GM23248 (cell line): ENCODE measurements at regions not wholly inside any gene's neighbourhood (a gene's known extent, or its start where the extent isn't known, plus 50 kb on each side); places are given as distances from the start of the nearest gene placed in this dataset.

ENCODE experiments used
- EZH2 ChIP-seq: fragments of 200-600 bp; sonication (generic); IDR thresholded peaks from 2 replicates; pipeline ENCODE4 v1.6.1; 2018; ENCODE audit warnings: antibody characterized with exemption, mild to moderate bottlenecking; ENCODE audit not compliant: insufficient read depth, poor library complexity, severe bottlenecking
- EZH2phosphoT487 ChIP-seq: fragments of 200-600 bp; sonication (generic); IDR thresholded peaks from 2 replicates; pipeline ENCODE4 v1.6.1; 2018; ENCODE audit warnings: antibody characterized with exemption, moderate library complexity, mild to moderate bottlenecking, low read depth; ENCODE audit not compliant: insufficient read depth

DNA sequence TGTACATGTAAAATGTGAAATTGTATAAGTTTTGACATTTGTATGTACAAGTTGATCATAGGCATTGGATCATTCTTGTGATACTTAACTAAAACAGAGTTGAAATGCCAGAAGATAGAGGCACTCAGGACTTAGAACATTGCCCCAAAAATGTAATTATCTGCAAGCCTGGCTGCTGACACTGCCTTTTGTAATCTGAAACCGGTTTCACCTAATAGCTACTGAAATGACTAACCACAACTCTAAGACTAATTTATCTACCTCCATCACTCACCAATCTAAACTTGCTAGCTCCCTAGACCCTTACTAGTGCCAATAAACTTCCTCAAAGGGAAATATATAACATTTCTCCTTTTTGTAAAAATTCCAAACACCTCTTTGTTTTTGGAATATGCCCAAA, 2596.2 kb downstream of the PCDH9 start:
- TF ChIP-seq EZH2 (no peak), EZH2phosphoT487 (no peak)
